Panc1 (cell line): ENCODE measurements at regions not wholly inside any gene's neighbourhood (a gene's known extent, or its start where the extent isn't known, plus 50 kb on each side); places are given as distances from the start of the nearest gene placed in this dataset.

Experiments used
- ATAC-seq: fragments of 200-7000 bp; cut with Tn5 transposase; 2 replicates; pipeline ENCODE4 v1.9.1; 2020; ENCODE audit warnings: mild to moderate bottlenecking, moderate library complexity
- BruUV-seq: library from RNA; stranded (reverse); fragments of 400-500 nt; replicated peaks from 2 replicates; lab custom pipeline; 2021; lab: Mats Ljungman, UMichigan
- CTCF ChIA-PET: fragments of 300-600 bp; sonication (Branson Sonifier 250); formaldehyde crosslinking; loops from one replicate; lab custom pipeline; 2022; ENCODE audit warnings: antibody characterized with exemption; lab: Charles Lee
- POLR2A ChIA-PET: fragments of 300-600 bp; sonication (Branson Sonifier 250); formaldehyde crosslinking; loops from one replicate; lab custom pipeline; 2022; ENCODE audit warnings: antibody characterized with exemption; lab: Charles Lee
- DNase-seq: peaks from one replicate; pipeline ENCODE4 v3.0.0-alpha.2; 2010; ENCODE audit warnings: low read depth, low spot score
- H3K27ac ChIP-seq: 2 replicates; pipeline ENCODE4 v1.5.1; 2011; ENCODE audit warnings: mild to moderate bottlenecking, low read length, inconsistent platforms
- H3K27me3 ChIP-seq: fragments of 200-500 bp; sonication (Bioruptor generic); 2 replicates; pipeline ENCODE4 v1.6.0; 2014; ENCODE audit warnings: low read length, inconsistent platforms; ENCODE audit not compliant: control insufficient read depth, insufficient read depth
- H3K36me3 ChIP-seq: fragments of 200-500 bp; sonication (Bioruptor generic); 2 replicates; pipeline ENCODE4 v1.5.1; 2014; ENCODE audit warnings: inconsistent platforms, mild to moderate bottlenecking, low read length, moderate library complexity; ENCODE audit not compliant: control insufficient read depth, insufficient read depth
- H3K4me1 ChIP-seq: 2 replicates; pipeline ENCODE4 v1.5.1; 2011; ENCODE audit warnings: inconsistent platforms, mild to moderate bottlenecking, low read length, moderate library complexity; ENCODE audit not compliant: control insufficient read depth, insufficient read depth
- H3K4me3 ChIP-seq, 2 experiments: 2 replicates each; pipeline ENCODE4 v1.5.1; 2011 to 2012; ENCODE audit warnings: low read depth in 2 of 2, low read length in 2 of 2, mild to moderate bottlenecking in 2 of 2, inconsistent platforms in 1 of 2, moderate library complexity in 1 of 2
- H3K9me3 ChIP-seq: fragments of 200-500 bp; sonication (Bioruptor generic); 2 replicates; pipeline ENCODE4 v1.5.1; 2014; ENCODE audit warnings: low read depth, mild to moderate bottlenecking, inconsistent platforms, low read length, moderate library complexity; ENCODE audit not compliant: control insufficient read depth, insufficient read depth
- CTCF ChIP-seq: fragments of 450-650 bp; IDR thresholded peaks from 2 replicates; pipeline ENCODE4 v1.5.1; 2017; ENCODE audit warnings: mild to moderate bottlenecking
- POLR2AphosphoS5 ChIP-seq: IDR thresholded peaks from 2 replicates; pipeline ENCODE4 v1.6.1; 2012; ENCODE audit warnings: mild to moderate bottlenecking, low read depth, low read length, moderate library complexity
- SIN3A ChIP-seq: IDR thresholded peaks from 2 replicates; pipeline ENCODE4 v1.6.1; 2012; ENCODE audit warnings: low read depth, mild to moderate bottlenecking, low read length, moderate library complexity, borderline replicate concordance; ENCODE audit not compliant: insufficient read depth
- TCF7L2 ChIP-seq: IDR thresholded peaks from 2 replicates; pipeline ENCODE4 v1.6.1; 2011; ENCODE audit warnings: mild to moderate bottlenecking, low read depth, low read length, inconsistent platforms
- in situ Hi-C: cut with HindIII; loops from 2 replicates; pipeline ENCODE4 v1.10.0; 2016; ENCODE audit warnings: low sequenced_read_pairs, low pct_unique_long_range_greater_than_20kb
- intact Hi-C: fragments of 100-400 bp; cut with micrococcal nuclease; formaldehyde crosslinking; loops from one replicate; pipeline ENCODE4 v1.10.0; 2022; ENCODE audit not compliant: unreplicated experiment
- TF ChIP-seq, protein P1 (sequence below), 2 experiments: IDR thresholded peaks; 2 replicates each; pipeline ENCODE4 v1.6.1; 2011 to 2012; ENCODE audit warnings: low read depth in 2 of 2, control low read depth in 1 of 2, low read length in 1 of 2, mild to moderate bottlenecking in 1 of 2, moderate library complexity in 1 of 2; ENCODE audit not compliant: insufficient read depth in 1 of 2

GRCh38 chr12:113673458-113674238 is 202.0 kb upstream of the LHX5 start:
- POLR2A ChIA-PET: no interaction called here
- BruUV-seq: no TSS peak
- TF ChIP-seq POLR2AphosphoS5: no peak
- TF ChIP-seq, protein P1, sequence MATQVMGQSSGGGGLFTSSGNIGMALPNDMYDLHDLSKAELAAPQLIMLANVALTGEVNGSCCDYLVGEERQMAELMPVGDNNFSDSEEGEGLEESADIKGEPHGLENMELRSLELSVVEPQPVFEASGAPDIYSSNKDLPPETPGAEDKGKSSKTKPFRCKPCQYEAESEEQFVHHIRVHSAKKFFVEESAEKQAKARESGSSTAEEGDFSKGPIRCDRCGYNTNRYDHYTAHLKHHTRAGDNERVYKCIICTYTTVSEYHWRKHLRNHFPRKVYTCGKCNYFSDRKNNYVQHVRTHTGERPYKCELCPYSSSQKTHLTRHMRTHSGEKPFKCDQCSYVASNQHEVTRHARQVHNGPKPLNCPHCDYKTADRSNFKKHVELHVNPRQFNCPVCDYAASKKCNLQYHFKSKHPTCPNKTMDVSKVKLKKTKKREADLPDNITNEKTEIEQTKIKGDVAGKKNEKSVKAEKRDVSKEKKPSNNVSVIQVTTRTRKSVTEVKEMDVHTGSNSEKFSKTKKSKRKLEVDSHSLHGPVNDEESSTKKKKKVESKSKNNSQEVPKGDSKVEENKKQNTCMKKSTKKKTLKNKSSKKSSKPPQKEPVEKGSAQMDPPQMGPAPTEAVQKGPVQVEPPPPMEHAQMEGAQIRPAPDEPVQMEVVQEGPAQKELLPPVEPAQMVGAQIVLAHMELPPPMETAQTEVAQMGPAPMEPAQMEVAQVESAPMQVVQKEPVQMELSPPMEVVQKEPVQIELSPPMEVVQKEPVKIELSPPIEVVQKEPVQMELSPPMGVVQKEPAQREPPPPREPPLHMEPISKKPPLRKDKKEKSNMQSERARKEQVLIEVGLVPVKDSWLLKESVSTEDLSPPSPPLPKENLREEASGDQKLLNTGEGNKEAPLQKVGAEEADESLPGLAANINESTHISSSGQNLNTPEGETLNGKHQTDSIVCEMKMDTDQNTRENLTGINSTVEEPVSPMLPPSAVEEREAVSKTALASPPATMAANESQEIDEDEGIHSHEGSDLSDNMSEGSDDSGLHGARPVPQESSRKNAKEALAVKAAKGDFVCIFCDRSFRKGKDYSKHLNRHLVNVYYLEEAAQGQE (IDR thresholded peaks at IDR 0.05; ENCODE audit: insufficient read depth in 1 of 2, low read depth in 2 of 2, low read length in 1 of 2): no peak
- TF ChIP-seq SIN3A: no peak
- no peak for TF ChIP-seq CTCF
- TF ChIP-seq TCF7L2: no peak

DNA sequence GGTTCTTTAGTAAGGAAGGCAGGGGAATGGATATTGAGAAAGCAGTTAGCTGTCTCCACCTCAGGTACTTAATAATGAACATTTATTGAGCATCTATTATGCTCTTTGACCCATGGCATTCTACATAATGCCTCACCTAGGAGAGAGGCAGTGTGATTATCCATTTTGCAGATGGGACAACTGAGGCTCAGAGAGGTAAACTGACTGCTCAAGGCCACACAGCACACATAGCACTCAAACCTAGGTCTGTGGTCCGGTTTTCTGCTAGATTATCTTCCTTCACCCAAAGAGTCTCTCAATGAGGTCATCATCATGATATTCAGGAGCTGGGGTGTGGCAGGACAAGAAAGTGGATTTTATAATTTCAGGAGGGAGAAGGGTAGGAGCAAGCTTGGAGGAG is 199.1 kb upstream of the LHX5 start:
- BruUV-seq: no TSS peak
- Histone ChIP-seq H3K27me3 (peaks cover 13% of the 10 kb centered on the region), H3K4me3 (no peak overlapping the region), H3K36me3 (no peaks in the 10 kb centered on the region), H3K9me3 (no peaks in the 10 kb centered on the region), H3K4me1 (no peaks in the 10 kb centered on the region), H3K27ac (no peak overlapping the region)
- POLR2A ChIA-PET: no interaction called here
- ATAC-seq (no peak), DNase-seq (no peak)
- in situ Hi-C loops (no loop called here), intact Hi-C loops (no loop called here)
- CTCF ChIA-PET: interaction anchor here (0.6 kb wide), 1 partner anchor 829 kb away, joined by 11 read pairs; no protein-coding TSS in a partner anchor
- TF ChIP-seq CTCF (no peak), SIN3A (no peak), POLR2AphosphoS5 (no peak), TCF7L2 (no peak)
- TF ChIP-seq, protein P1 (IDR thresholded peaks at IDR 0.05; ENCODE audit: insufficient read depth in 1 of 2, low read depth in 2 of 2, low read length in 1 of 2): no peak

More at GRCh38 chr12:113673458-113674238, 202.0 kb upstream of the LHX5 start:
- intact Hi-C loops (no loop called here), in situ Hi-C loops (no loop called here)
- no peak overlapping the region for H3K27ac ChIP-seq
- H3K4me1 ChIP-seq: no peaks in the 10 kb centered on the region
- CTCF ChIA-PET: no interaction called here
- H3K9me3 ChIP-seq: no peaks in the 10 kb centered on the region
- H3K4me3 ChIP-seq: no peak overlapping the region
- peaks cover 14% of the 10 kb centered on the region for H3K27me3 ChIP-seq
- DNase-seq (no peak), ATAC-seq (no peak)
- H3K36me3 ChIP-seq: no peaks in the 10 kb centered on the region
